ENCODE measurements at regions not wholly inside any gene's neighbourhood (a gene's known extent, or its start where the extent isn't known, plus 50 kb on each side); places are given as distances from the start of the nearest gene placed in this dataset.

GRCh38 chr10:98332623-98333269 is 64.8 kb upstream of the LOXL4 start:
- H3K27ac ChIP-seq (ENCODE audit: low read depth, low read length), result no peak overlapping the region
- RAD21 ChIA-PET (ENCODE audit: low non-redundant PET in 1 of 2, low total read pairs in 2 of 2, uncharacterized antibody in 2 of 2, unreplicated experiment in 2 of 2), result no interaction called here
- no peak overlapping the region for H3K4me2 ChIP-seq (ENCODE audit: low read length)
- intact Hi-C loops (cut with micrococcal nuclease), result loop anchor here (1.0 to 10.0 kb wide), 2 partner anchors 70 to 158 kb away; no protein-coding TSS in a partner anchor
- peaks cover 11% of the 10 kb centered on the region; the same call in 1 of the 2 replicates for H3K27me3 ChIP-seq (ENCODE audit: insufficient read depth, low read length)
- CTCF ChIA-PET, result interaction anchor here (0.6 to 2.7 kb wide), 6 partner anchors 8 to 163 kb away, joined by 3 to 13 read pairs (median 5); no protein-coding TSS in a partner anchor
- no TSS peak for BruUV-seq (replicated peaks)
- no peaks in the 10 kb centered on the region for H3K36me3 ChIP-seq (ENCODE audit: control insufficient read depth in 1 of 2, insufficient read depth in 2 of 2, low read length in 2 of 2)
- H3K4me1 ChIP-seq (ENCODE audit: control insufficient read depth in 1 of 2, insufficient read depth in 2 of 2, low read length in 2 of 2), result peaks cover 0 to 7% of the 10 kb centered on the region in 2 experiments; a peak in 1 of 4 replicates
- DNase-seq (ENCODE audit: low read depth, low spot score), result no peak
- H3K4me3 ChIP-seq (replicated peaks in 1 of 2; ENCODE audit: low read depth in 1 of 2, low read length in 2 of 2), result no peak overlapping the region
- peaks cover 0 to 6% of the 10 kb centered on the region in 2 experiments; a peak in 1 of 4 replicates for H3K9me3 ChIP-seq (ENCODE audit: control insufficient read depth in 1 of 2, insufficient read depth in 1 of 2, low read depth in 1 of 2, low read length in 2 of 2)
- POLR2A ChIA-PET, result no interaction called here
- no peaks in the 10 kb centered on the region for H3K9me2 ChIP-seq (ENCODE audit: insufficient read depth)
- H4K20me1 ChIP-seq (ENCODE audit: insufficient read depth), result no peaks in the 10 kb centered on the region
- TF ChIP-seq SP1 (IDR thresholded peaks at IDR 0.05; ENCODE audit: low read depth), result no peak
- no peak for TF ChIP-seq FOSL1 (IDR thresholded peaks at IDR 0.05; ENCODE audit: low read depth)
- no peak for TF ChIP-seq CBX3 (IDR thresholded peaks at IDR 0.05; ENCODE audit: low read depth)
- no peak for TF ChIP-seq SIN3A (IDR thresholded peaks at IDR 0.05; ENCODE audit: low read depth)
- no peak for TF ChIP-seq POLR2AphosphoS5 (IDR thresholded peaks at IDR 0.05; ENCODE audit: low read depth, low read length)
- TF ChIP-seq RAD21 (IDR thresholded peaks at IDR 0.05; ENCODE audit: low read depth), result no peak
- TF ChIP-seq ZFX (IDR thresholded peaks at IDR 0.05), result no peak
- TF ChIP-seq CTCF (IDR thresholded peaks at IDR 0.05 in 2 of 3, conservative IDR thresholded peaks at IDR 0.05 in 1 of 3; ENCODE audit: borderline replicate concordance in 1 of 3, insufficient read depth in 1 of 3, low read depth in 2 of 3, low read length in 2 of 3), result no peak
- TF ChIP-seq JUND (IDR thresholded peaks at IDR 0.05), result no peak
- no peak for ATAC-seq
- no peak overlapping the region for H2AFZ ChIP-seq (ENCODE audit: low read depth, low read length, poor library complexity, severe bottlenecking)
- no peak overlapping the region for H3K9ac ChIP-seq (ENCODE audit: low read length)
- H3K79me2 ChIP-seq (ENCODE audit: insufficient read depth, low read length), result no peaks in the 10 kb centered on the region

Measured in HCT116 (cell line).